ENCODE measurements at regions not wholly inside any gene's neighbourhood (a gene's known extent, or its start where the extent isn't known, plus 50 kb on each side); places are given as distances from the start of the nearest gene placed in this dataset.

DNA sequence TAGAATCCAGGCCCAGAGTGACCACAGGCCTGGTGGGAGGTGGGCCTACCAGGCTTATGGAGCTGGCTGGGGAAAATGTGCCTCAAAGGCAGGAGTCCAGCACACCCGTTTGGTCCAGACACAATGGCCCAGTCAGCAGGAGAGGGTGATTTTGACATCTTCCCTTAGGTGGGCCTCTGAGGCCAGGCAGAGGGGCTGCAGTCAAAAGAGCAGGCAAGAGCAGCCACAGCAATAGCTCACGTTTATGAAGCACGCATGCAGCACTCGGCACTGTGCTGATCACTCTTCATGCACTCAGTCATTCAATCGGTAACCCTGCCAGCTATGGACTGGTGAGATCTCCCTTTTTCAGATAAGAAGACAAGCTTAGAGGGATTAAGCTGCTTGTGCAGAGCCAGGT, 146.8 kb downstream of the LRIG2 start:
- Histone ChIP-seq H3K4me1 (no peaks in the 10 kb centered on the region), H3K4me3 (no peak overlapping the region), H3K27me3 (no peaks in the 10 kb centered on the region), H3K36me3 (no peaks in the 10 kb centered on the region), H3K27ac (no peak overlapping the region), H3K9me3 (peaks cover 0 to 7% (median 0%) of the 10 kb centered on the region in 11 donors)
- ATAC-seq (no peak), DNase-seq (no peak)
- TF ChIP-seq, protein P1, sequence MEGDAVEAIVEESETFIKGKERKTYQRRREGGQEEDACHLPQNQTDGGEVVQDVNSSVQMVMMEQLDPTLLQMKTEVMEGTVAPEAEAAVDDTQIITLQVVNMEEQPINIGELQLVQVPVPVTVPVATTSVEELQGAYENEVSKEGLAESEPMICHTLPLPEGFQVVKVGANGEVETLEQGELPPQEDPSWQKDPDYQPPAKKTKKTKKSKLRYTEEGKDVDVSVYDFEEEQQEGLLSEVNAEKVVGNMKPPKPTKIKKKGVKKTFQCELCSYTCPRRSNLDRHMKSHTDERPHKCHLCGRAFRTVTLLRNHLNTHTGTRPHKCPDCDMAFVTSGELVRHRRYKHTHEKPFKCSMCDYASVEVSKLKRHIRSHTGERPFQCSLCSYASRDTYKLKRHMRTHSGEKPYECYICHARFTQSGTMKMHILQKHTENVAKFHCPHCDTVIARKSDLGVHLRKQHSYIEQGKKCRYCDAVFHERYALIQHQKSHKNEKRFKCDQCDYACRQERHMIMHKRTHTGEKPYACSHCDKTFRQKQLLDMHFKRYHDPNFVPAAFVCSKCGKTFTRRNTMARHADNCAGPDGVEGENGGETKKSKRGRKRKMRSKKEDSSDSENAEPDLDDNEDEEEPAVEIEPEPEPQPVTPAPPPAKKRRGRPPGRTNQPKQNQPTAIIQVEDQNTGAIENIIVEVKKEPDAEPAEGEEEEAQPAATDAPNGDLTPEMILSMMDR (IDR thresholded peaks at IDR 0.05) = no peak
- 52 to 61% methylated on average over 5 of the region's 5 CpGs for WGBS, 2 donors
- intact Hi-C loops (cut with DNase I) = loop anchor here in 1 of 10 donors (10.0 kb wide), 1 partner anchor 455 kb away; no protein-coding TSS in a partner anchor

DNA sequence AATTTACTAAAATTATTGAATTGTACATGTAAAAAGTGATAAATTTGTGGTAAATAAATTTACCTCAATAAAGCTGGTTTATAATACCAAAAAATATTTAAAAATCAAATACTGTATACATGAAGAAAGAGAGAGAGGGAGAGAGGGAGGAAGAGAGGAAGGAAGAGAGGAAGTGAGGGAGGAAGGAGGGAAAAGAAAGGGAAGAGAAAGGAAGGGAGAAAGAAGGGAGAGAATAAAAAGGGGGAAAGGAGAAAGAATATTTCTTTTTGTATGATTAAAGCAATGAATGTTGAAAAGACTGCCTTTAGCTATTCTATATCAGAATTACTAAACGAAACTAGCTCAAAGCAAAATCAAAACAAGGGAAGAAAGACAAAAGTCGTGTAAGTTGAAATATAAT, 150.0 kb downstream of the LRIG2 start:
- intact Hi-C loops (cut with DNase I) = loop anchor here in 1 of 10 donors (10.0 kb wide), 1 partner anchor 452 kb away; no protein-coding TSS in a partner anchor
- 77 to 78% methylated on average over 2 of the region's 2 CpGs for WGBS, 2 donors

DNA sequence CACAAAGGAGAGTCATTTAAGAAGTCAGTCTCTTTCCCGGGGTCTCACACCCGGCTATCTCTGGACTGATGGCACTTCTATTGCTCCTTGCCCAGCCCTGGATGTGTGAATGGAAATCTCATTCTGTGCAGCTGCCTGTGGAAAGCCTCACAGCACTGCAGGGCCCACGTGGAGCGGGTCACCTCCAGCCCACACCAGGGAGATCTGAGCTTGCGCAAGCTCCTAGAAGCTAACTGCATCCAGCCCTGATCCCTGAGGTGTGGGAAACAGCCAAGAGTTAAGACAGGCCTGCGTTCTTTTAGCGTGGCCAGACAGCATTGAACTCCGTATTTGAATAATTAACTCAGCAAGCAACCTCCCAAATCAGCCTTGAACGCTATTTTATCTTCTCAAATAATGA, 150.5 kb downstream of the LRIG2 start:
- peaks cover 0 to 4% (median 0%) of the 10 kb centered on the region in 9 donors for H3K4me1 ChIP-seq
- H3K4me3 ChIP-seq = no peak overlapping the region
- TF ChIP-seq, protein P1 (IDR thresholded peaks at IDR 0.05) = no peak
- H3K27me3 ChIP-seq = no peaks in the 10 kb centered on the region
- ATAC-seq (peak; percentile 45 to 94 (median 73)), DNase-seq (peak; percentile 23 to 29)
- H3K36me3 ChIP-seq = no peaks in the 10 kb centered on the region
- no peak overlapping the region for H3K27ac ChIP-seq
- WGBS, 2 donors = 51 to 54% methylated on average over 9 of the region's 9 CpGs
- no peaks in the 10 kb centered on the region for H3K9me3 ChIP-seq
- intact Hi-C loops (cut with DNase I) = loop anchor here in 1 of 10 donors (10.0 kb wide), 1 partner anchor 451 kb away; no protein-coding TSS in a partner anchor

More for the DNA sequence above, 150.0 kb downstream of the LRIG2 start:
- H3K36me3 ChIP-seq = no peaks in the 10 kb centered on the region
- H3K4me3 ChIP-seq = no peak overlapping the region
- H3K4me1 ChIP-seq = peaks cover 0 to 4% (median 0%) of the 10 kb centered on the region in 9 donors
- H3K27ac ChIP-seq = no peak overlapping the region
- H3K9me3 ChIP-seq = no peaks in the 10 kb centered on the region
- no peak for DNase-seq
- no peak for ATAC-seq
- no peaks in the 10 kb centered on the region for H3K27me3 ChIP-seq
- TF ChIP-seq, protein P1 (IDR thresholded peaks at IDR 0.05) = no peak

DNA sequence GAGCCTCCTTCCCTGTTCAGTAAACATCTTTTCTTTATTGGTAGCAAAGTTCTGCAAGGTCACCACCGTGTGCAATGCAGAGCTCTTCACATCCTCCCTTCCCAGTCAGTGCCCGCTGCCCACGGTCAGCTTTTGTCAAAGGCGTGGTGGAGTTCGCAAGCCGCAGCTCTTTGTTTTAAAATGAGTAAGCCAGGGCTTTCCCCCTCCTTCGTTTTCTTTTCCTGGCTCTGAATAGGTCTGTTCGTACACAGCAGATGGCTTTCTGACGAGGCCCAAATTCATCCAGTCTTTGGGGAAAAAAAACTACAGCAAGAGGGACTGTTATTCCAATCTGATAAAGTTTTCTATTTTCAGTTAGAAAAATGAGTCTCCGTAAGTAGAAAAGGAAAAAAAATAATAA, 153.2 kb downstream of the LRIG2 start:
- Histone ChIP-seq H3K36me3 (no peaks in the 10 kb centered on the region), H3K4me1 (peaks cover 0 to 4% (median 0%) of the 10 kb centered on the region in 9 donors), H3K27me3 (no peaks in the 10 kb centered on the region), H3K27ac (peak overlapping the region in 6 of 10 donors; percentile 17 to 72 (median 34)), H3K4me3 (peak overlapping the region in 4 of 10 donors; percentile 6 to 28 (median 21)), H3K9me3 (no peaks in the 10 kb centered on the region)
- DNase-seq (peak in 1 of 2 donors; percentile 23), ATAC-seq (peak in 7 of 8 donors; percentile 33 to 72 (median 64))
- intact Hi-C loops (cut with DNase I) = loop anchor here in 1 of 10 donors (10.0 kb wide), 1 partner anchor 449 kb away; no protein-coding TSS in a partner anchor
- WGBS, 2 donors = 49 to 54% methylated on average over 10 of the region's 10 CpGs
- TF ChIP-seq, protein P1 (IDR thresholded peaks at IDR 0.05) = no peak

All from heart right ventricle (tissue), 16 donors.